Panc1 (cell line): ENCODE measurements at regions not wholly inside any gene's neighbourhood (a gene's known extent, or its start where the extent isn't known, plus 50 kb on each side); places are given as distances from the start of the nearest gene placed in this dataset.

Source experiments
- ATAC-seq: fragments of 200-7000 bp; cut with Tn5 transposase; 2 replicates; pipeline ENCODE4 v1.9.1; 2020; ENCODE audit warnings: mild to moderate bottlenecking, moderate library complexity
- BruUV-seq: library from RNA; stranded (reverse); fragments of 400-500 nt; replicated peaks from 2 replicates; lab custom pipeline; 2021; lab: Mats Ljungman, UMichigan
- CTCF ChIA-PET: fragments of 300-600 bp; sonication (Branson Sonifier 250); formaldehyde crosslinking; loops from one replicate; lab custom pipeline; 2022; ENCODE audit warnings: antibody characterized with exemption; lab: Charles Lee
- POLR2A ChIA-PET: fragments of 300-600 bp; sonication (Branson Sonifier 250); formaldehyde crosslinking; loops from one replicate; lab custom pipeline; 2022; ENCODE audit warnings: antibody characterized with exemption; lab: Charles Lee
- DNase-seq: peaks from one replicate; pipeline ENCODE4 v3.0.0-alpha.2; 2010; ENCODE audit warnings: low read depth, low spot score
- H3K27ac ChIP-seq: 2 replicates; pipeline ENCODE4 v1.5.1; 2011; ENCODE audit warnings: mild to moderate bottlenecking, low read length, inconsistent platforms
- H3K27me3 ChIP-seq: fragments of 200-500 bp; sonication (Bioruptor generic); 2 replicates; pipeline ENCODE4 v1.6.0; 2014; ENCODE audit warnings: low read length, inconsistent platforms; ENCODE audit not compliant: control insufficient read depth, insufficient read depth
- H3K36me3 ChIP-seq: fragments of 200-500 bp; sonication (Bioruptor generic); 2 replicates; pipeline ENCODE4 v1.5.1; 2014; ENCODE audit warnings: inconsistent platforms, mild to moderate bottlenecking, low read length, moderate library complexity; ENCODE audit not compliant: control insufficient read depth, insufficient read depth
- H3K4me1 ChIP-seq: 2 replicates; pipeline ENCODE4 v1.5.1; 2011; ENCODE audit warnings: inconsistent platforms, mild to moderate bottlenecking, low read length, moderate library complexity; ENCODE audit not compliant: control insufficient read depth, insufficient read depth
- H3K4me3 ChIP-seq, 2 experiments: 2 replicates each; pipeline ENCODE4 v1.5.1; 2011 to 2012; ENCODE audit warnings: low read depth in 2 of 2, low read length in 2 of 2, mild to moderate bottlenecking in 2 of 2, inconsistent platforms in 1 of 2, moderate library complexity in 1 of 2
- H3K9me3 ChIP-seq: fragments of 200-500 bp; sonication (Bioruptor generic); 2 replicates; pipeline ENCODE4 v1.5.1; 2014; ENCODE audit warnings: low read depth, mild to moderate bottlenecking, inconsistent platforms, low read length, moderate library complexity; ENCODE audit not compliant: control insufficient read depth, insufficient read depth
- POLR2AphosphoS5 ChIP-seq: IDR thresholded peaks from 2 replicates; pipeline ENCODE4 v1.6.1; 2012; ENCODE audit warnings: mild to moderate bottlenecking, low read depth, low read length, moderate library complexity
- SIN3A ChIP-seq: IDR thresholded peaks from 2 replicates; pipeline ENCODE4 v1.6.1; 2012; ENCODE audit warnings: low read depth, mild to moderate bottlenecking, low read length, moderate library complexity, borderline replicate concordance; ENCODE audit not compliant: insufficient read depth
- TCF7L2 ChIP-seq: IDR thresholded peaks from 2 replicates; pipeline ENCODE4 v1.6.1; 2011; ENCODE audit warnings: mild to moderate bottlenecking, low read depth, low read length, inconsistent platforms
- in situ Hi-C: cut with HindIII; loops from 2 replicates; pipeline ENCODE4 v1.10.0; 2016; ENCODE audit warnings: low sequenced_read_pairs, low pct_unique_long_range_greater_than_20kb
- intact Hi-C: fragments of 100-400 bp; cut with micrococcal nuclease; formaldehyde crosslinking; loops from one replicate; pipeline ENCODE4 v1.10.0; 2022; ENCODE audit not compliant: unreplicated experiment
- TF ChIP-seq, protein P1 (sequence below): fragments of 450-650 bp; IDR thresholded peaks from 2 replicates; pipeline ENCODE4 v1.5.1; 2017; ENCODE audit warnings: mild to moderate bottlenecking
- TF ChIP-seq, protein P2 (sequence below), 2 experiments: IDR thresholded peaks; 2 replicates each; pipeline ENCODE4 v1.6.1; 2011 to 2012; ENCODE audit warnings: low read depth in 2 of 2, control low read depth in 1 of 2, low read length in 1 of 2, mild to moderate bottlenecking in 1 of 2, moderate library complexity in 1 of 2; ENCODE audit not compliant: insufficient read depth in 1 of 2

DNA sequence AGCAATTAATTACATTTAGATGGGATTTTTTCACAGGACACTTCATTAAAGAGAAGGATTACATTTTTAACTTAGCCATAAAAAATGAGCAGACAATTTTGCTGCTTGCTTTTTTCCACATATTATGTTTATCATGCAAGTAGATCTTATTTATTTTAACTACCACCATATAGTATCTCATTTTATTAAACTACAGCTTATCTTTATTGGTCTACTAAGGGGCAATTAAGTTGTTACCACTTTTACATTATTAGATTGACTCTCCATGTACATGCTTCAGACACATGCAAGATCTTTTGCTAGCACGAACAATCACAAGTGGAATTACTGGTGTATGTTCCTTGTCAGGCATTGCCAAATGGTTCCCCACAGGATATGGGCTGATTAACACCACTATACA, 99.8 kb upstream of the NFIA start:
- Histone ChIP-seq H3K4me3 (no peak overlapping the region), H3K27ac (no peak overlapping the region), H3K4me1 (no peaks in the 10 kb centered on the region), H3K9me3 (no peaks in the 10 kb centered on the region), H3K36me3 (no peaks in the 10 kb centered on the region), H3K27me3 (no peaks in the 10 kb centered on the region)
- TF ChIP-seq TCF7L2: no peak
- ATAC-seq (no peak), DNase-seq (no peak)
- in situ Hi-C loops: no loop called here
- POLR2A ChIA-PET: interaction anchor here (0.5 kb wide), 1 partner anchor 253 kb away, joined by 4 read pairs; no protein-coding TSS in a partner anchor
- intact Hi-C loops: no loop called here
- BruUV-seq: no TSS peak
- CTCF ChIA-PET: no interaction called here

DNA sequence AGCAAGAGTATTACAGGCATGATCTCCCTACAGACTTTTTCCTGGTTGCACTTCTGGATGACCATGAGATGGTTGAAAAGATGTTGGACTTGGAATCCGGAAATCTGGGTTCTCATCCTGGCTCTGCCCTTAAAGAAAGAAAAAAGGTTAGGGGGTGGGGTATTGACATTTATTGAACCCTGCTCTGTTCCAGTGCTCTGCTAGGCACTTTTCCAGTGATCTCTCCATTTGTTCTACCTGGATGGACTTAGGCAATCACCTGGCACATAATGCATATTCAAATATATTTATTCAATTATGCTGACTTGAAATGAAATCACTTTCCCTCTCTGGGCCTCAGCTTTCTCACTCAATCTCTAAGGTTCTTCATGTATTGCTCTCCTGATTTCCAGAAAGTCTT, 101.0 kb upstream of the NFIA start:
- BruUV-seq: no TSS peak
- Histone ChIP-seq H3K36me3 (no peaks in the 10 kb centered on the region), H3K4me3 (no peak overlapping the region), H3K27ac (no peak overlapping the region), H3K4me1 (no peaks in the 10 kb centered on the region), H3K27me3 (no peaks in the 10 kb centered on the region), H3K9me3 (no peaks in the 10 kb centered on the region)
- intact Hi-C loops (no loop called here), in situ Hi-C loops (no loop called here)
- POLR2A ChIA-PET: no interaction called here
- ATAC-seq (no peak), DNase-seq (no peak)
- CTCF ChIA-PET: no interaction called here
- TF ChIP-seq SIN3A (no peak), TCF7L2 (no peak), POLR2AphosphoS5 (no peak)
- TF ChIP-seq, protein P1, sequence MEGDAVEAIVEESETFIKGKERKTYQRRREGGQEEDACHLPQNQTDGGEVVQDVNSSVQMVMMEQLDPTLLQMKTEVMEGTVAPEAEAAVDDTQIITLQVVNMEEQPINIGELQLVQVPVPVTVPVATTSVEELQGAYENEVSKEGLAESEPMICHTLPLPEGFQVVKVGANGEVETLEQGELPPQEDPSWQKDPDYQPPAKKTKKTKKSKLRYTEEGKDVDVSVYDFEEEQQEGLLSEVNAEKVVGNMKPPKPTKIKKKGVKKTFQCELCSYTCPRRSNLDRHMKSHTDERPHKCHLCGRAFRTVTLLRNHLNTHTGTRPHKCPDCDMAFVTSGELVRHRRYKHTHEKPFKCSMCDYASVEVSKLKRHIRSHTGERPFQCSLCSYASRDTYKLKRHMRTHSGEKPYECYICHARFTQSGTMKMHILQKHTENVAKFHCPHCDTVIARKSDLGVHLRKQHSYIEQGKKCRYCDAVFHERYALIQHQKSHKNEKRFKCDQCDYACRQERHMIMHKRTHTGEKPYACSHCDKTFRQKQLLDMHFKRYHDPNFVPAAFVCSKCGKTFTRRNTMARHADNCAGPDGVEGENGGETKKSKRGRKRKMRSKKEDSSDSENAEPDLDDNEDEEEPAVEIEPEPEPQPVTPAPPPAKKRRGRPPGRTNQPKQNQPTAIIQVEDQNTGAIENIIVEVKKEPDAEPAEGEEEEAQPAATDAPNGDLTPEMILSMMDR: no peak
- TF ChIP-seq, protein P2, sequence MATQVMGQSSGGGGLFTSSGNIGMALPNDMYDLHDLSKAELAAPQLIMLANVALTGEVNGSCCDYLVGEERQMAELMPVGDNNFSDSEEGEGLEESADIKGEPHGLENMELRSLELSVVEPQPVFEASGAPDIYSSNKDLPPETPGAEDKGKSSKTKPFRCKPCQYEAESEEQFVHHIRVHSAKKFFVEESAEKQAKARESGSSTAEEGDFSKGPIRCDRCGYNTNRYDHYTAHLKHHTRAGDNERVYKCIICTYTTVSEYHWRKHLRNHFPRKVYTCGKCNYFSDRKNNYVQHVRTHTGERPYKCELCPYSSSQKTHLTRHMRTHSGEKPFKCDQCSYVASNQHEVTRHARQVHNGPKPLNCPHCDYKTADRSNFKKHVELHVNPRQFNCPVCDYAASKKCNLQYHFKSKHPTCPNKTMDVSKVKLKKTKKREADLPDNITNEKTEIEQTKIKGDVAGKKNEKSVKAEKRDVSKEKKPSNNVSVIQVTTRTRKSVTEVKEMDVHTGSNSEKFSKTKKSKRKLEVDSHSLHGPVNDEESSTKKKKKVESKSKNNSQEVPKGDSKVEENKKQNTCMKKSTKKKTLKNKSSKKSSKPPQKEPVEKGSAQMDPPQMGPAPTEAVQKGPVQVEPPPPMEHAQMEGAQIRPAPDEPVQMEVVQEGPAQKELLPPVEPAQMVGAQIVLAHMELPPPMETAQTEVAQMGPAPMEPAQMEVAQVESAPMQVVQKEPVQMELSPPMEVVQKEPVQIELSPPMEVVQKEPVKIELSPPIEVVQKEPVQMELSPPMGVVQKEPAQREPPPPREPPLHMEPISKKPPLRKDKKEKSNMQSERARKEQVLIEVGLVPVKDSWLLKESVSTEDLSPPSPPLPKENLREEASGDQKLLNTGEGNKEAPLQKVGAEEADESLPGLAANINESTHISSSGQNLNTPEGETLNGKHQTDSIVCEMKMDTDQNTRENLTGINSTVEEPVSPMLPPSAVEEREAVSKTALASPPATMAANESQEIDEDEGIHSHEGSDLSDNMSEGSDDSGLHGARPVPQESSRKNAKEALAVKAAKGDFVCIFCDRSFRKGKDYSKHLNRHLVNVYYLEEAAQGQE (IDR thresholded peaks at IDR 0.05; ENCODE audit: insufficient read depth in 1 of 2, low read depth in 2 of 2, low read length in 1 of 2): no peak

DNA sequence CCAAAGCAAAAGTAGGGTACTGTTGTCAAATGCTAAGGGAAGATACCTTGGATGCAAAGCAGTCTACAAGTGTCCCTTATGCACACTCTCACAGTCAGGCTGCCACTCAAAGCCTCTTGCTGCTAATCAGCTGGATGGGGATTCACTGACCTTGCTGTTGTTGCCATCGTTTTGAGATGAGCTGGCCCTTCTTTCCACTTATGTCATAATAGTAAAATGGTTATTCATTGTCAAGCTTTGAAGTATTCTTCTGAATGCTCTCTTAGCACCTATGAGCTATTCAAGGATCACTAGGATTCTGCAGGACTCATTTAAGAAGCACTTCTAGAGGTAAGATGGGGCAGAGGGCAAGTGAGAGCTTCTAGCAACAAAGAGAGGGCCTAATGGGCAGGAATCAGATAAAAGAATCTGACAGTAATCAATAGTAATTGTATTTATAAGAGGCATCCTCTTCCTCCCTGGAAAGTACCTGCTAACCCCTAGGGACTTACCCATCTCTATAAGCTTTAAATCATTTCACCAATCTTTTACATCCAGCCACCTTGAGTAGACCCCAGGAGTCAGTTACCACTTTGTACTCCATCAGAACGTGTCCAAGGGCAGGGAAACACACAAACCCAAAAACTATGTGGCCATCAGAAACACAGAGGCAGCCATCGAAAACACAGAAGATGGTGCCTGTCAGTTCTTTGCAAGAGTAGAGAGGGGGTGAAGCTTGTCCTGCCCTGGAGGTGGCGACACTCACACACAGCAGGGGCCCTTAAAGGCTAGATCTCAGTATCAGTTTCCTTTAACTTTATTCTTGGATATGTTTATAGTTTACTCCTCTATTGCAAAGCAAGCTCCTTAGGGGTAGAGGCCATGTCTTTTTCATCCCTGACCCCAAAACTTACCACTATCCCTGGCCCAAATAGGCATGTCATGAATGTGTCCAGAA, 103.7 kb upstream of the NFIA start:
- CTCF ChIA-PET: interaction anchor here (1.6 to 2.8 kb wide), 2 partner anchors 64 to 610 kb away, joined by 7 to 13 read pairs; no protein-coding TSS in a partner anchor
- H3K4me3 ChIP-seq: no peak overlapping the region
- H3K27me3 ChIP-seq: peaks cover 4% of the 10 kb centered on the region; the same call in 1 of the 2 replicates
- POLR2A ChIA-PET: interaction anchor here (0.5 kb wide), 1 partner anchor 576 kb away, joined by 3 read pairs; no protein-coding TSS in a partner anchor
- no TSS peak for BruUV-seq
- ATAC-seq (peak; percentile 94), DNase-seq (peak; percentile 10)
- TF ChIP-seq POLR2AphosphoS5: no peak
- TF ChIP-seq, protein P2 (IDR thresholded peaks at IDR 0.05; ENCODE audit: insufficient read depth in 1 of 2, low read depth in 2 of 2, low read length in 1 of 2): no peak
- TF ChIP-seq, protein P1: peak; percentile 86
- H3K9me3 ChIP-seq: no peaks in the 10 kb centered on the region
- no peaks in the 10 kb centered on the region for H3K36me3 ChIP-seq
- no peaks in the 10 kb centered on the region for H3K4me1 ChIP-seq
- in situ Hi-C loops: no loop called here
- intact Hi-C loops: loop anchor here (2.0 kb wide), 1 partner anchor 64 kb away; no protein-coding TSS in a partner anchor
- no peak overlapping the region for H3K27ac ChIP-seq
